GM12872 (cell line): ENCODE measurements at regions not wholly inside any gene's neighbourhood (a gene's known extent, or its start where the extent isn't known, plus 50 kb on each side); places are given as distances from the start of the nearest gene placed in this dataset.

ENCODE experiments used
- CTCF ChIP-seq: IDR thresholded peaks from 3 replicates; pipeline ENCODE4 v1.5.1; 2011; ENCODE audit warnings: low read depth, mild to moderate bottlenecking, low read length, moderate library complexity; ENCODE audit not compliant: insufficient read depth

GRCh38 chr6:16048221-16048620 lies 80.7 kb upstream of the MYLIP start:
- no peak for TF ChIP-seq CTCF

GRCh38 chr6:16047435-16047990 lies 81.4 kb upstream of the MYLIP start:
- no peak for TF ChIP-seq CTCF

GRCh38 chr6:16045238-16045637 lies 83.6 kb upstream of the MYLIP start:
- no peak for TF ChIP-seq CTCF

GRCh38 chr6:16044211-16044643 lies 84.7 kb upstream of the MYLIP start:
- TF ChIP-seq CTCF: no peak

- no peak for TF ChIP-seq CTCF
Measured at GRCh38 chr6:16043171-16044135, 85.4 kb upstream of the MYLIP start.

- no peak for TF ChIP-seq CTCF
Measured at GRCh38 chr6:16042751-16043150, 86.1 kb upstream of the MYLIP start.

- TF ChIP-seq CTCF: no peak
Measured at GRCh38 chr6:16041327-16041726, 87.6 kb upstream of the MYLIP start.
